Bronchial epithelial cell (primary cell): ENCODE measurements at regions not wholly inside any gene's neighbourhood (a gene's known extent, or its start where the extent isn't known, plus 50 kb on each side); places are given as distances from the start of the nearest gene placed in this dataset.

Experiments used
- DNase-seq: peaks from one replicate; pipeline ENCODE4 v3.0.0-alpha.2; 2010; ENCODE audit warnings: low read depth
- FAIRE-seq: peaks from 2 replicates; lab custom pipeline; 2011; peaks lifted over from hg19 to GRCh38; lab: Jason Lieb, UNC
- H3K27me3 ChIP-seq: 2 replicates; pipeline ENCODE4 v1.5.1; 2011; ENCODE audit warnings: low read length; ENCODE audit not compliant: control insufficient read depth, insufficient read depth
- H3K36me3 ChIP-seq: 2 replicates; pipeline ENCODE4 v1.5.1; 2011; ENCODE audit warnings: low read length; ENCODE audit not compliant: control insufficient read depth, insufficient read depth
- H3K4me3 ChIP-seq: 2 replicates; pipeline ENCODE4 v1.5.1; 2011; ENCODE audit warnings: mild to moderate bottlenecking, low read depth, low read length, control low read depth
- CTCF ChIP-seq: IDR thresholded peaks from 2 replicates; pipeline ENCODE4 v1.5.1; 2011; ENCODE audit warnings: mild to moderate bottlenecking, moderate library complexity, low read length, control low read depth, inconsistent platforms; ENCODE audit not compliant: insufficient read depth, severe bottlenecking

DNA sequence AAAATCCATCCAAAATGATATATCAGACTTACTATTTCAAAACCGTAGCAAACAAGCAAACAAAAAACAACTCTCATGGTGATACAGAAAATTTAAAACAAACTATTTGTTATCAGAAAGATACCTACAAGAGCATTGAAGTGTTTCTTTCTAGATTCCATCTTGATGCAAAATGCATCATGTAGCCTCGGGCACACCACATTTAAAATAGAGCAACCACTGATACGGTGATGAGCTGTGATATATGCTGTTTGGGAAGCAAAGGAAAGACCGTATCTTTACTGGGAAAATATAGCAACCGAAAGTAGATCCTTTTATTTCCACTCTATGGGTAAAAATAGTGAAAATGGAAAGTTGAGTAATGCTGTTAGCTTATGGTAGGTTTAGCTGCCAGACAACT, 892.0 kb downstream of the GATA3 start:
- Histone ChIP-seq H3K4me3 (no peak overlapping the region), H3K36me3 (no peaks in the 10 kb centered on the region), H3K27me3 (no peaks in the 10 kb centered on the region)
- FAIRE-seq (no peak), DNase-seq (no peak)
- no peak for TF ChIP-seq CTCF

GRCh38 chr10:8950978-8951377, 896.5 kb downstream of the GATA3 start:
- DNase-seq (no peak), FAIRE-seq (no peak)
- TF ChIP-seq CTCF: no peak
- Histone ChIP-seq H3K27me3 (no peaks in the 10 kb centered on the region), H3K4me3 (no peak overlapping the region), H3K36me3 (no peaks in the 10 kb centered on the region)

- Histone ChIP-seq H3K27me3 (no peaks in the 10 kb centered on the region), H3K36me3 (no peaks in the 10 kb centered on the region), H3K4me3 (no peak overlapping the region)
- DNase-seq (no peak), FAIRE-seq (no peak)
- TF ChIP-seq CTCF: no peak
These were observed 897.1 kb downstream of the GATA3 start for GRCh38 chr10:8951440-8952089.

GRCh38 chr10:8956400-8956799, 901.9 kb downstream of the GATA3 start:
- Histone ChIP-seq H3K36me3 (no peaks in the 10 kb centered on the region), H3K4me3 (no peak overlapping the region), H3K27me3 (no peaks in the 10 kb centered on the region)
- FAIRE-seq (no peak), DNase-seq (no peak)
- no peak for TF ChIP-seq CTCF

DNA sequence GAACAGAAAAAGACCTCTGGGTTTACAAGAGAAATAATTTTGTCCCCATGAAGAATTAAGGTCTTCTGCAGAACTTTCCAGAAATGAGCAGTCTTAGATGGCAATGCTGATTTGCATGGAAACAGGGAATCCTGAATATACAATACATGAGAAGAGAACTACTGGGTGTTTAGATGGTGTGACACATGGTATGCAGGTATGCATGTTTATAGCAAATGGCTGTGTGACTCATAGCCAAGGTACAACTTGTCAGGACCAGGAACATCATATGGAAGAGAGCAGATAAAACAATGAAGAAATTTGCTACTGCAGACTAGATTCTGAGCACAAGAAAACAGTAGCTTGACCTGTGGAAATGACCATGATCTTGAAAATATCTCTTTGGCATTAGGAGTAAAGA, 907.8 kb downstream of the GATA3 start:
- H3K27me3 ChIP-seq: no peaks in the 10 kb centered on the region
- H3K4me3 ChIP-seq: no peak overlapping the region
- no peaks in the 10 kb centered on the region for H3K36me3 ChIP-seq
- DNase-seq: peak; percentile 74
- no peak for TF ChIP-seq CTCF
- no peak for FAIRE-seq

GRCh38 chr10:8967061-8967460, 912.6 kb downstream of the GATA3 start:
- H3K27me3 ChIP-seq: no peaks in the 10 kb centered on the region
- H3K4me3 ChIP-seq: no peak overlapping the region
- DNase-seq (peak; percentile 52), FAIRE-seq (no peak)
- no peak for TF ChIP-seq CTCF
- H3K36me3 ChIP-seq: no peaks in the 10 kb centered on the region
